T-cell (primary cell): ENCODE measurements at regions not wholly inside any gene's neighbourhood (a gene's known extent, or its start where the extent isn't known, plus 50 kb on each side); places are given as distances from the start of the nearest gene placed in this dataset.
"Not testable (repeated sequence)": the region's sequence is repeated elsewhere in the genome, so short reads cannot be mapped to it uniquely, and the experiment has no call there.

Source experiments
- ATAC-seq, 4 experiments: fragments of 200-7000 bp in 3 of 4; fragments of 150-1000 bp in 1 of 4; cut with Tn5 transposase; replicated peaks in 1 of 4; 1 replicate in 3 of 4; 2 replicates in 1 of 4; pipeline ENCODE4 v1.10.0; 2021; ENCODE audit warnings: moderate library complexity in 3 of 4, mild to moderate bottlenecking in 2 of 4, moderate number of reproducible peaks in 1 of 4
- CTCF ChIA-PET, 2 donors: fragments of 300-600 bp; sonication (Branson Sonifier 250); formaldehyde crosslinking; loops; one replicate each; lab custom pipeline; 2022; ENCODE audit warnings: antibody characterized with exemption in 2 of 2; lab: Charles Lee
- POLR2A ChIA-PET, 2 donors: fragments of 300-600 bp; sonication (Branson Sonifier 250); formaldehyde crosslinking; loops; one replicate each; lab custom pipeline; 2022; ENCODE audit warnings: antibody characterized with exemption in 2 of 2; lab: Charles Lee
- DNase-seq, 35 experiments: peaks; one replicate each; pipeline versions ENCODE4 v3.0.0 to v3.0.0-alpha.2; 2013 to 2023
- H3K27ac ChIP-seq: one replicate; pipeline ENCODE4 v1.5.1; 2013; ENCODE audit warnings: low read length
- H3K27me3 ChIP-seq, 2 experiments: replicated peaks in 1 of 2; 1 replicate in 1 of 2; 2 replicates in 1 of 2; pipeline versions ENCODE4 v1.6.1 to v1.7.0; 2013; ENCODE audit warnings: low read length in 1 of 2, mixed read lengths in 1 of 2; ENCODE audit not compliant: control insufficient read depth in 2 of 2, insufficient read depth in 2 of 2; ENCODE audit errors: extremely low read depth in 1 of 2
- H3K36me3 ChIP-seq, 2 donors: 1 replicate in 1 of 2; 2 replicates in 1 of 2; pipeline versions ENCODE4 v1.6.1 to v1.7.0; 2013; ENCODE audit warnings: low read length in 1 of 2; ENCODE audit not compliant: control insufficient read depth in 2 of 2, insufficient read depth in 1 of 2; ENCODE audit errors: extremely low read depth in 1 of 2
- H3K4me1 ChIP-seq, 2 experiments: 1 replicate in 1 of 2; 2 replicates in 1 of 2; pipeline versions ENCODE4 v1.6.1 to v1.7.0; 2013; ENCODE audit warnings: low read length in 2 of 2, mixed read lengths in 1 of 2; ENCODE audit not compliant: insufficient read depth in 2 of 2, control insufficient read depth in 1 of 2; ENCODE audit errors: extremely low read depth in 1 of 2
- H3K4me3 ChIP-seq, 2 donors: 1 replicate in 1 of 2; 2 replicates in 1 of 2; pipeline versions ENCODE4 v1.5.1 to v1.7.0; 2013; ENCODE audit warnings: mild to moderate bottlenecking in 2 of 2, low read length in 1 of 2, moderate library complexity in 1 of 2; ENCODE audit not compliant: control insufficient read depth in 1 of 2; ENCODE audit errors: extremely low read depth in 1 of 2
- H3K9me3 ChIP-seq: 2 replicates; pipeline ENCODE4 v1.7.0; 2013
- H3K27ac Mint-ChIP-seq, 2 donors: one replicate each; pipeline ENCODE4 v1.8.0; 2020 to 2021; ENCODE audit warnings: mild to moderate bottlenecking in 2 of 2, mixed read lengths in 2 of 2
- H3K27me3 Mint-ChIP-seq, 2 donors: one replicate each; pipeline ENCODE4 v1.8.0; 2021 to 2022; ENCODE audit warnings: mixed read lengths in 2 of 2
- H3K36me3 Mint-ChIP-seq: one replicate; pipeline ENCODE4 v1.8.0; 2021; ENCODE audit warnings: mixed read lengths
- H3K4me1 Mint-ChIP-seq, 3 donors: one replicate each; pipeline ENCODE4 v1.8.0; 2020 to 2022; ENCODE audit warnings: mixed read lengths in 3 of 3, mild to moderate bottlenecking in 1 of 3
- H3K4me3 Mint-ChIP-seq, 3 donors: one replicate each; pipeline ENCODE4 v1.8.0; 2020 to 2022; ENCODE audit warnings: mild to moderate bottlenecking in 3 of 3, mixed read lengths in 3 of 3, moderate library complexity in 3 of 3
- H3K9me3 Mint-ChIP-seq, 3 donors: one replicate each; pipeline ENCODE4 v1.8.0; 2020 to 2022; ENCODE audit warnings: mixed read lengths in 3 of 3
- WGBS: methylation state at CpG from one replicate; pipeline ENCODE4 v1.1.5; 2013; ENCODE audit warnings: missing lambda C conversion rate; ENCODE audit not compliant: insufficient coverage; 5-methylcytosine and 5-hydroxymethylcytosine counted together

- 89% methylated on average over 3 of the region's 4 CpGs for WGBS
- H3K27me3 Mint-ChIP-seq, result no peaks in the 10 kb centered on the region
- ChIA-PET POLR2A (no interaction called here), CTCF (no interaction called here)
- H3K4me1 Mint-ChIP-seq, result no peaks in the 10 kb centered on the region
- H3K4me3 Mint-ChIP-seq, result no peak overlapping the region
- H3K36me3 Mint-ChIP-seq, result no peaks in the 10 kb centered on the region
- Histone ChIP-seq H3K36me3 (no peaks in the 10 kb centered on the region), H3K4me1 (no peaks in the 10 kb centered on the region), H3K4me3 (no peak overlapping the region), H3K27ac (no peak overlapping the region), H3K9me3 (peaks cover 5% of the 10 kb centered on the region), H3K27me3 (no peaks in the 10 kb centered on the region)
- DNase-seq (no peak), ATAC-seq (no peak)
- no peak overlapping the region for H3K27ac Mint-ChIP-seq
- H3K9me3 Mint-ChIP-seq, result peaks cover 14 to 35% (median 21%) of the 10 kb centered on the region in 3 donors
Observed at GRCh38 chr16:60392380-60392779, 1643.9 kb downstream of the CDH8 start.

- no peaks in the 10 kb centered on the region for H3K36me3 ChIP-seq
- H3K4me1 ChIP-seq, result no peaks in the 10 kb centered on the region
- no peak overlapping the region for H3K27ac ChIP-seq
- no peaks in the 10 kb centered on the region for H3K27me3 Mint-ChIP-seq
- WGBS, result no CpG with 5 or more reads among the region's 2 CpGs
- no peaks in the 10 kb centered on the region for H3K27me3 ChIP-seq
- H3K4me3 Mint-ChIP-seq, result no peak overlapping the region
- DNase-seq, result no peak
- H3K4me3 ChIP-seq, result no peak overlapping the region
- H3K36me3 Mint-ChIP-seq, result no peaks in the 10 kb centered on the region
- no peaks in the 10 kb centered on the region for H3K4me1 Mint-ChIP-seq
- POLR2A ChIA-PET, result no interaction called here
- H3K9me3 Mint-ChIP-seq, result peaks cover 19 to 30% (median 23%) of the 10 kb centered on the region in 3 donors
- H3K27ac Mint-ChIP-seq, result no peak overlapping the region
- CTCF ChIA-PET, result no interaction called here
- no peaks in the 10 kb centered on the region for H3K9me3 ChIP-seq
- ATAC-seq, result no peak
Observed at GRCh38 chr16:60371591-60371990, 1637.5 kb upstream of the GOT2 start.

- no peak overlapping the region for H3K4me3 ChIP-seq
- DNase-seq (no peak), ATAC-seq (no peak)
- H3K4me1 ChIP-seq, result no peaks in the 10 kb centered on the region
- no peak overlapping the region for H3K27ac ChIP-seq
- ChIA-PET CTCF (no interaction called here), POLR2A (no interaction called here)
- H3K27me3 Mint-ChIP-seq, result no peaks in the 10 kb centered on the region
- H3K27me3 ChIP-seq, result no peaks in the 10 kb centered on the region
- H3K36me3 ChIP-seq, result no peaks in the 10 kb centered on the region
- peaks cover 17 to 19% (median 19%) of the 10 kb centered on the region in 3 donors for H3K9me3 Mint-ChIP-seq
- no peaks in the 10 kb centered on the region for H3K9me3 ChIP-seq
- H3K36me3 Mint-ChIP-seq, result no peaks in the 10 kb centered on the region
- H3K4me1 Mint-ChIP-seq, result no peaks in the 10 kb centered on the region
- H3K4me3 Mint-ChIP-seq, result no peak overlapping the region
- WGBS, result 81% methylated on average over 2 of the region's 3 CpGs
- H3K27ac Mint-ChIP-seq, result no peak overlapping the region
Observed at GRCh38 chr16:60367739-60368138, 1633.6 kb upstream of the GOT2 start.

GRCh38 chr16:60363566-60363965, 1629.5 kb upstream of the GOT2 start:
- no peak for DNase-seq
- WGBS, result 97% methylated on average over 4 of the region's 6 CpGs
- Mint-ChIP-seq H3K4me3 (no peak overlapping the region), H3K27ac (no peak overlapping the region), H3K4me1 (no peaks in the 10 kb centered on the region), H3K27me3 (no peaks in the 10 kb centered on the region), H3K36me3 (no peaks in the 10 kb centered on the region), H3K9me3 (peaks cover 9 to 17% (median 14%) of the 10 kb centered on the region in 3 donors)
- Histone ChIP-seq H3K36me3 (no peaks in the 10 kb centered on the region), H3K4me3 (no peak overlapping the region), H3K9me3 (no peaks in the 10 kb centered on the region), H3K27ac (no peak overlapping the region), H3K4me1 (no peaks in the 10 kb centered on the region), H3K27me3 (no peaks in the 10 kb centered on the region)
- no peak for ATAC-seq
- CTCF ChIA-PET, result interaction anchor here in 1 of 2 donors (0.6 kb wide), 1 partner anchor 121 kb away, joined by 5 read pairs; no protein-coding TSS in a partner anchor
- POLR2A ChIA-PET, result no interaction called here

- peaks cover 4 to 25% (median 13%) of the 10 kb centered on the region in 3 donors for H3K9me3 Mint-ChIP-seq
- H3K36me3 ChIP-seq, CTCF ChIA-PET, H3K27me3 ChIP-seq, H3K4me3 Mint-ChIP-seq, H3K27ac ChIP-seq, DNase-seq, POLR2A ChIA-PET, ATAC-seq, H3K4me3 ChIP-seq, H3K27me3 Mint-ChIP-seq, H3K4me1 ChIP-seq, H3K4me1 Mint-ChIP-seq, H3K9me3 ChIP-seq, H3K36me3 Mint-ChIP-seq, H3K27ac Mint-ChIP-seq: not testable (repeated sequence)
- WGBS, result 95% methylated on average over 12 of the region's 13 CpGs
Observed at GRCh38 chr16:60359866-60360265, 1625.8 kb upstream of the GOT2 start.

- H3K27ac ChIP-seq, DNase-seq, CTCF ChIA-PET, H3K4me3 Mint-ChIP-seq, H3K27me3 ChIP-seq, ATAC-seq, H3K36me3 Mint-ChIP-seq, H3K9me3 ChIP-seq, H3K27ac Mint-ChIP-seq, H3K4me1 Mint-ChIP-seq, H3K27me3 Mint-ChIP-seq, H3K36me3 ChIP-seq, H3K4me1 ChIP-seq, H3K4me3 ChIP-seq, POLR2A ChIA-PET: not testable (repeated sequence)
- WGBS, result 93% methylated on average over 11 of the region's 17 CpGs
- peaks cover 3 to 25% (median 12%) of the 10 kb centered on the region in 3 donors for H3K9me3 Mint-ChIP-seq
Observed at GRCh38 chr16:60359412-60359811, 1625.3 kb upstream of the GOT2 start.

GRCh38 chr16:60357876-60358522, 1623.9 kb upstream of the GOT2 start:
- H3K4me1 Mint-ChIP-seq, H3K27ac Mint-ChIP-seq, H3K27me3 Mint-ChIP-seq, CTCF ChIA-PET, H3K9me3 ChIP-seq, H3K4me1 ChIP-seq, DNase-seq, POLR2A ChIA-PET, H3K36me3 Mint-ChIP-seq, H3K4me3 ChIP-seq, ATAC-seq, H3K4me3 Mint-ChIP-seq, H3K36me3 ChIP-seq, H3K27ac ChIP-seq, H3K27me3 ChIP-seq: not testable (repeated sequence)
- 97% methylated on average over 13 of the region's 29 CpGs for WGBS
- H3K9me3 Mint-ChIP-seq, result peaks cover 0 to 26% (median 9%) of the 10 kb centered on the region in 3 donors
